HCEC 1CT (cell line): ENCODE measurements at regions not wholly inside any gene's neighbourhood (a gene's known extent, or its start where the extent isn't known, plus 50 kb on each side); places are given as distances from the start of the nearest gene placed in this dataset.

Experiments
- DNase-seq: peaks from one replicate; pipeline ENCODE4 v3.0.0-alpha.2; 2017

DNA sequence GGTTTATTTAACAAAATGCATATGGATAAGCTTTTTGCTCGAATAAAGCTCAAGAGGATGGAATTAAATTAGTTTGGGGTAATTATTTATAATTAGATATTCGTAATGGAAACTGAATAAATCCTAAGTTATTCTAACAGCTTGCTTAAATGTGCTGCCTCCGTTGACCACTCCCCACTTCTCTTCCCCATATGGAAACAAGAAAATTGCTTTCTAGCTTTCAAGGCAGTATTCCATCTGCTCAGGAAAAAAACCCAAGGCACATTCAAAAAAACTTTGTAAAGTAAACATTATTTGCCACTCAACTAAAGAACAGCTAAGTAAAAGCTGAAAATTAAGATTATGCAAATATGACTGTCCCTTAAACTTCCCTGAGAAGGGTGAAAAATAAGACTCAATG lies 369.2 kb downstream of the HAO1 start:
- no peak for DNase-seq

GRCh38 chr20:7571521-7572055 lies 368.7 kb downstream of the HAO1 start:
- no peak for DNase-seq

DNA sequence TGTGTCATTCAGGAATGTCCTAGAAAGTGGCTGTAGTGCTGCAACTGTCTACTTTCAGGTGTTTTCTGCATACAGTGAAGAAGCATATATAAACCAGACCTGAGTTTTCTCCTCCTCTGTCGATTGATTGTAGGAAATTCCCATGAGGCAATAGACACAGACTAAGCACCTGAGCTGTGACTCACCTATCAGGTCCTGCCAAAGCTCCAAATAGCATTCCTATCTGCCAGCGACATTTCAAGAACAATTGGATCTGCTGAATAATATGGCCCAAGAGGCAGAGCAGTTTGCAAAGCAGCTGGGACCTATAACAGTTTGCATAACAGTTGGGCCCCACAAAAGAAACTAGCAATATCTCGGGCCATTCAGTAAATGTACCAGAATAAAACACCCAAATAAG lies 360.4 kb downstream of the HAO1 start:
- DNase-seq: no peak

DNA sequence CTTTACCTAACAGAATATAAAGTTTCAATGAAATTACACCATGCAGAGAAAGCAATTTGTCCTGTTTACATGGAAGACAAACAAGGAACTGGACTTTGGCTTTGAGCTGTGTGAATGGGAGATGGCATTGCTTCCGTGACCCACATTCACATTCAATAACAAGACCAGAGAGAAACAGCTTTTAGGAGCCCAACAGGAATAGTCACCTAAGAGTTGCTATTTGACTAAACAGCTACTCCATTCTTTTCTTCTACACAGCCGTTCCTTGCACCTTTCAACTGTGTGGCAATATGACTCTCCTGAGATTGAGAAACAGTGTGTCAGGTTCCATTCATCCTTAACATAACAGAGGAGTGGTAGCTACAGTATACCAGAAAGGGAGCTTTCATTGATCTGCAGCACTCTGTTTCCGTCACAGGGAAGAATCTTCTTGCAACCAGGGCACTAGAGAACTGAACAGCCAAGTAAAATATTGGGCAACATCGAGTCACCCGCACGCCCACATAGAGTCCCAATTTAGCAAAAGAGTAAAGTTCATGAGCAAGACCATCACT lies 355.1 kb downstream of the HAO1 start:
- DNase-seq: peak; percentile 7

DNA sequence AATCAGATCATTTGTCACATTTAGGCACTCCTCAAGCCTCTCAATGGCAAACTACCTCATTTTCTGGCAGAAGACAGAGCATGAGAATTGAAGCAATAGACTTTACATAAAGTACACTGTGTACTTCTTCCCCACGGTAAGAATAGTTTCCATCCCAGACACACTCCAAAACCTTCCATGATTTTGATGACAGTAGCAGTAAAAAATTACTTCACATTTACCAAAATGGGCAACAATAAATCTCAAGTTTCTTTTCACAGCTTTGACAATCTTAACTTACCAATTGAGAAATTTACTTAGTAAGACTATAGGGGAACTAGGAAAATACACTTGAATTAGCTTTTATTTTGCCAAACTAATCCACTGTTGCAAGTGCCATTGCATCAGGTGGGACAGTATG lies 353.8 kb downstream of the HAO1 start:
- no peak for DNase-seq

DNA sequence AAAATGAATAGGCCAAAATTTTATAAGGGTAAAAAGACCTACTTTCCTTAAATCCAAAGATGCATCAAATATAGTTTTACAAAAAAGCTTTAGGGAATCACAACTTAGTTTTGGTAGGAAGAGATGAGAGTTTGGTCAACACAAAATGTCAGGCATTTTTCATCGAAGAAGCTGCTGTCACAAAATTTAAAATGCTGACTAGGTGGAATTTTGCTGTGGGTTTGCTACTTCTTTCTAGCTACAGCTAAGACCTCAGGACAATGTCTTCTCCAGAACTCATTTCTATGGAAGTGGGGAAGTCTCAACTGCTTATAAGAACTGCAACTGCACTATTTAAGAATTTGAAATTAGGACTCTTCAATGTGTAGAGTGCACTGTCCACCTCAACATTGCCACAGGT lies 351.1 kb downstream of the HAO1 start:
- DNase-seq: no peak

- no peak for DNase-seq
Measured at GRCh38 chr20:7596541-7596940, 343.7 kb downstream of the HAO1 start.

DNA sequence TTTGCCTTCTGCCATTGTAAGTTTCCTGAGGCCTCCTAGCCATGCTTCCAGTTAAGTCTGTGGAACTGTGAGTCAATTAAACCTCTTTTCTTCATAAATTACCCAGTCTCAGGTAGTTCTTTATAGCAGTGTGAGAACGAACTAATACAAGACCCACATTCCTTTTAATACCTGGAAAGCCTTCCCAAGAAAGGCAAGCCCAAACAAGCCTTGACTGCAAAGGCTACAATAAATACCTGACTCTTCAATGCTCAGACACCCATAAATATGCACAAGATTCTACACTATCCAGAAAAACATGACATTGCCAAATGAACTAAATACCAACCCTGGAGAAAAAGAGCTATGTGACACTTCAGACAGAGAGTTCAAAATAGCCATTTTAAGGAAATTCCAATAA lies 338.8 kb downstream of the HAO1 start:
- DNase-seq: no peak

GRCh38 chr20:7606941-7607340 lies 333.3 kb downstream of the HAO1 start:
- no peak for DNase-seq

GRCh38 chr20:7608250-7608649 lies 332.0 kb downstream of the HAO1 start:
- DNase-seq: no peak

GRCh38 chr20:7609251-7609650 lies 331.0 kb downstream of the HAO1 start:
- DNase-seq: no peak

DNA sequence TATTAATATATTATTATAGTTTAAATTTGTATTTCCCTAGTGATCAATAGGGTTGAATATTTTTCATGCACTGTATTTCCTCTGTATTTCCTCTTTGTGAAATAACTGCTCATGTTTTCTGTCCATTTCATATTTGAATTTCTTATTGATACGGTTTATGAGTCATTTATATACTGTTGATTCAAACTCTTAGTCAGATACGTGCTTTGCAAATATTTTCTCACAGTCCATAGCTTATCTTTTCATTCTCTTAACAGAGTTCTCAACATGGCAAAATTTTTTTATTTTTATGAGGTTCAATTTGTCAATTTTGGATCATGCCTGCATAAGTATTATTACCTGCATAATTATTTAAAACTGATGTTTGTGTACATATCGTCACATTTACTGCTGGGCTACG lies 329.6 kb downstream of the HAO1 start:
- no peak for DNase-seq

GRCh38 chr20:7617797-7618196 lies 322.5 kb downstream of the HAO1 start:
- DNase-seq: no peak

DNA sequence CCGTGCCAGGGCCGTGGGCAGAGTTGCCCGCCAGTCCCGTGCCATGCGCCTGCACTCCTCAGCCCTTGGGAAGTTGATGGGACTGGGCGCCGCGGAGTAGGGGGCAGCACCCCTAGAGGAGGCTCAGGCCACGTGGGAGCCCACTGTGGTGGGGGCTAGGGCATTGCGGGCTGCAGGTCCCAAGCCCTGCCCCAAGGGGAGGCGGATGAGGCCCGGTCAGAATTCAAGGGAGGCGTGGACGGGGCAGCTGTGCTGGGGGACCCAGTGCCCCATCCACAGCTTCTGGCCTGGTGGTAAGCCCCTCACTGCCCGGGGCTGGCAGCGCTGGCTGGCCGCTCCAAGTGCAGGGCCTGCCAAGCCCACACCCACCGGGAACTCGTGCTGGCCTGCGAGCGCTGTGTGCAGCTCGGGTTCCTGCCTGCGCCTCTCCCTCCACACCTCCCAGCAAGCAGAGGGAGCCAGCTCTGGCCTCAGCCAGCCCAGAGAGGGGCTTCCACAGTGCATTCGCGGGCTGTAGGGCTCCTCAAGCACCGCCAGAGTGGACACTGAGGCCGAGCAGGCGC lies 317.8 kb downstream of the HAO1 start:
- no peak for DNase-seq

- DNase-seq: no peak
Measured at GRCh38 chr20:7624886-7625285, 315.4 kb downstream of the HAO1 start.

GRCh38 chr20:7627734-7628663 lies 312.3 kb downstream of the HAO1 start:
- peak; percentile 78 for DNase-seq

GRCh38 chr20:7629880-7630279 lies 310.4 kb downstream of the HAO1 start:
- DNase-seq: peak; percentile 57

GRCh38 chr20:7637184-7637583 lies 303.1 kb downstream of the HAO1 start:
- no peak for DNase-seq

DNA sequence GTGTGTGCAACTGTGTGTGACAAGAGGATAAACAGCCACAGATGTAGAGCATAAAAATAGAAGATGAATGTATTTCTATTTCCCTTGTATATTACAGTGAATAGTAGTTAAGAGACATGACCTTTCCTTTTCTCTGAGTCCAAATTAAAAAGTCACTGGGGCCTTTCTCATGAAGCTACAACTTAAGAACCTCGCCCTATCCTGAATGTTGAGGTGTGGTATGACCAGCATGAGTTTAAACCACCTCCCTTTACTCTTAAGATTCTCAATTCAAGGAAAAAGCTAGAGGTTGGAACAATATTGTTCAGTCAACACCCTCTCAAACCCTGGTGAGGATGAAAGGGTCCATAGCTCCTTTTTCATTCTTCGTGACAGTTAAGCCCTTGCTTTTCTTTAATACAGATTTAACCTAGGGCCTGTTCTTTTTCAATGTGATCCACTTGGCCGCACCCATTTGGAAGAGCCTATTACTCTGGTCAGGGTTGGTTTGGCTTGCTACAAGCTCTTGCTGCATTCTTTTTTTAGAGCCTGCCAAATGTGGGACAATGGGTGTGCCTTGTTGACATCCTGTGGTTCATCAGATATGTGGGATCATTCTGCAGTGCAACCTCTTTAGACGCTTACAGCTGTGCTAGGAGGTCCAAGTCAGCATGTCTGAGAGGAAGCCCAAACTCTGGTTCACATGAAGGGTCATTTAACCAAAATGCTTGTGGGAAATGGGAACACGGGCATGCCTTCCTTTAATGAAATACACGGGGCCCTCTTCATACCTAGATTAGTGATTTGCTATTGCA lies 290.0 kb downstream of the HAO1 start:
- peak; percentile 77 for DNase-seq

DNA sequence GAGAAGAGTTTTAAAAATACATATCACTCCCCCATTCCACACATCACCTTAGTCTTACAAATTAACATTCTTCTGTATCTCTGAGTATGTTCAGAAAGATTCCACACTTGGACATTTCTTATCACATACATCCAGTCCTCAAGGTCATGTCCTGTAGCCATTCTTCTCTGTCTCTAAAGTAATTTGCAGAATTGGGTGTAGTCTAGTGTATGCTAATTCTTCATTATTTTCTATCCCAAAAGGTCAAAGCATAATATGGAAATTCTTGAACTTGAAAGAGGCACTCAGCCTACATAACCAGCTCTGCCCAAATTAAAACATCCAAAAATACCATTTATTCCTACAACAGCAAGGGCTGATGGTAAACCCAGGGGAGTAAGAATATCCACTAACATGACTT lies 286.0 kb downstream of the HAO1 start:
- DNase-seq: no peak

- no peak for DNase-seq
Measured at GRCh38 chr20:7656687-7657467, 283.4 kb downstream of the HAO1 start.

GRCh38 chr20:7657569-7657968 lies 282.7 kb downstream of the HAO1 start:
- DNase-seq: peak; percentile 7
